Vagina (tissue), 2 donors: ENCODE measurements at regions not wholly inside any gene's neighbourhood (a gene's known extent, or its start where the extent isn't known, plus 50 kb on each side); places are given as distances from the start of the nearest gene placed in this dataset.

Source experiments
- CTCF ChIP-seq, 3 experiments: fragments of 450-650 bp in 2 of 3; fragments of 200-600 bp in 1 of 3; sonication (generic) in 1 of 3; IDR thresholded peaks; one replicate each; pipeline ENCODE4 v1.5.1; 2017 to 2019; ENCODE audit warnings: antibody characterized with exemption in 3 of 3, mild to moderate bottlenecking in 2 of 3, moderate library complexity in 2 of 3
- POLR2A ChIP-seq, 2 donors: fragments of 450-650 bp; IDR thresholded peaks; one replicate each; pipeline ENCODE4 v1.6.1; 2017; ENCODE audit warnings: antibody characterized with exemption in 2 of 2, mild to moderate bottlenecking in 2 of 2, moderate library complexity in 2 of 2

GRCh38 chr4:56106180-56107147 is 157.7 kb downstream of the CEP135 start:
- no peak for TF ChIP-seq POLR2A (IDR thresholded peaks at IDR 0.05)
- no peak for TF ChIP-seq CTCF (IDR thresholded peaks at IDR 0.05)
